VCaP (cell line): ENCODE measurements at regions not wholly inside any gene's neighbourhood (a gene's known extent, or its start where the extent isn't known, plus 50 kb on each side); places are given as distances from the start of the nearest gene placed in this dataset.

Experiments
- H3K27ac ChIP-seq: fragments of 450-650 bp; 2 replicates; pipeline ENCODE4 v1.5.1; 2017
- TF ChIP-seq, protein P1 (sequence below): fragments of 450-650 bp; conservative IDR thresholded peaks from 2 replicates; pipeline ENCODE4 v1.5.1; 2017; ENCODE audit warnings: mild to moderate bottlenecking, moderate library complexity

DNA sequence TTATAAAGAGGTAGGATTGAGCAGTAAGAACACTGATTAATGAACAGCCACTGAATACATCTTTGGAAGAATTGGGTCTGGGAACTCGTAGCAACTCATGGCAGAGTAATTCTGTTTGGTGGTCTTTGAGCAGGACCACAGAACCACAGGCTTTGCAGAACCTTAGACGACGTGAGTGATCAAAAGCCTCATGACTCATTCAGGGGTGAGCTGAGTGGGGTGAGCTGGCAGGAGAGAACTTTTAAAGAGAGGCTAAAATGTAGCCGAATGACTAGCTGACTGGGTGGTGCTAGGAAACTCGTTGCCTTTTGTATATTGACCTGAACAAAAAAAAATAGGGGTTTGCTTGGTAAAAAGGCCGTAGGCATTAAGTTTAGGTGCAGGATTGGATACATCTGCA is 313.8 kb downstream of the TGFB2 start:
- H3K27ac ChIP-seq: no peak overlapping the region
- TF ChIP-seq, protein P1, sequence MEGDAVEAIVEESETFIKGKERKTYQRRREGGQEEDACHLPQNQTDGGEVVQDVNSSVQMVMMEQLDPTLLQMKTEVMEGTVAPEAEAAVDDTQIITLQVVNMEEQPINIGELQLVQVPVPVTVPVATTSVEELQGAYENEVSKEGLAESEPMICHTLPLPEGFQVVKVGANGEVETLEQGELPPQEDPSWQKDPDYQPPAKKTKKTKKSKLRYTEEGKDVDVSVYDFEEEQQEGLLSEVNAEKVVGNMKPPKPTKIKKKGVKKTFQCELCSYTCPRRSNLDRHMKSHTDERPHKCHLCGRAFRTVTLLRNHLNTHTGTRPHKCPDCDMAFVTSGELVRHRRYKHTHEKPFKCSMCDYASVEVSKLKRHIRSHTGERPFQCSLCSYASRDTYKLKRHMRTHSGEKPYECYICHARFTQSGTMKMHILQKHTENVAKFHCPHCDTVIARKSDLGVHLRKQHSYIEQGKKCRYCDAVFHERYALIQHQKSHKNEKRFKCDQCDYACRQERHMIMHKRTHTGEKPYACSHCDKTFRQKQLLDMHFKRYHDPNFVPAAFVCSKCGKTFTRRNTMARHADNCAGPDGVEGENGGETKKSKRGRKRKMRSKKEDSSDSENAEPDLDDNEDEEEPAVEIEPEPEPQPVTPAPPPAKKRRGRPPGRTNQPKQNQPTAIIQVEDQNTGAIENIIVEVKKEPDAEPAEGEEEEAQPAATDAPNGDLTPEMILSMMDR: no peak

DNA sequence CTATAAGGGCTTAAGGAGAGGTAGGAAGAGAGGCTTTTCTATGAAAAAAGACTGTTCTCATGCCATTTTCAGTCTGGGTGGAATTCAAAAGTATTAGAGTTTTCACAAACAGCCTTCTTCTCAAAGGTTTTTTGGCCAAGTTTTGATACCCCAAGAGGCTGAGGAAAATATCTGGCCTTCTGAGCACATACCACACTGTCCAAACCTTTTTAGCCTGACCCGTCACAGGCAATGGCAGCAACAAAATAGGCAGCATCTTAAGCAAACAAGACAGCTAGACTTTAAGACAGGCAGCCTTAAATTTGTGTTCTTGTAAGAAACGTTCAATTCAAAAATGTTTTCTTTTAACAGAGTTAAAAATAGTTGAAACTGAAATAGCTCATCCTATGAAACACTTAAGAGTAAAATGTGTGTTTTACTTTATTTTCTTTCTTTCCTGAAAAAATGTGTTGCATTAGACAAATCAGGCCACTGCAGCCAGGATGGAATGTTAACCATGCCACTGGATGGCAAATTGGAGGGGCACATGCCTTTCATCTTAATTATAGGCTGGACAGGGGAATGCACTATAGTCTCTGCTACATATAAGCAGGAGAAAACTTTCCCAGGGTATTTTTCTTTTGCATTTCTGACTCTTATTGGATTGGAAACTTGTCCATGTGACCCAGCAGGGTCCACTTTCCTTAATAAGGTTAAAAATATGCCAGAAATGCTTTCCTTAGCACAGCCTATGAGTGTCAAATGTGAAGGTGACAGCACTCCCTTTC is 315.0 kb downstream of the TGFB2 start:
- H3K27ac ChIP-seq: no peak overlapping the region
- TF ChIP-seq, protein P1: no peak

DNA sequence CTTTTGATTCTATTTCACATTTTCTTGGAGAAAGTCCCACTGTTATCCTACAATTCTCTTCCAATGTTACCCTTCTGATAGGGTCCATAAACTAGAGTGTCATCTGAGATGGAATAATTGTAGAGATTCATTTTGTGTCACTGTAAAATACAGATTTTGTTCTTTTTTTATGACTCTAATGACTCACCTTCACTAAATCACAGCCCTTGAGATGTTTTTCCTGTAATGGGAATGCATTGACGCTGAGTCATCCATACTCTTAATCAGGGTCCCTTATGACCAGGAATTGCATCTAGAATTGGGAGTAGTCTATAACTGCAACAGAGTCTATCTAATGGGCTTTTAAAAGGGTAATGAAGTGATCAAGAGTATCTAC is 315.5 kb downstream of the TGFB2 start:
- TF ChIP-seq, protein P1: no peak
- no peak overlapping the region for H3K27ac ChIP-seq

DNA sequence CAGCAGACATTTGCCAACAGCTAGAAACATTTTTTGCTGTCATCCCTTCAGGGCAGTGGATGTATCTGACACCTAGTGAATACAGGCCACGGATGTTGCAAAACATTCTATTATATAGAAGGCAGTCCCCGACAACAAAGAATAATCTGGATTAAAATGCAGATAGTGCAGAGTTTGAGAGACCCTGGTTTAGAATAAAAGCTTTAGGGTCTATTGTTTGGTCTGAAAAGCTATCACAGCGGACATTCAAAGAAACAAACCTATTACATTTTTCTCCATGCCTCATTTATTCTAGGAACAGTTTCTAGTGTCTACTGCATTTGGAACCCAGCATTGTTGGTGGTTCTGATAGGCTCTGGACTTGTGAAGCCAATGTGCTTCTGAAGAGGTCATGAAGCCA is 316.3 kb downstream of the TGFB2 start:
- H3K27ac ChIP-seq: no peak overlapping the region
- TF ChIP-seq, protein P1: no peak

DNA sequence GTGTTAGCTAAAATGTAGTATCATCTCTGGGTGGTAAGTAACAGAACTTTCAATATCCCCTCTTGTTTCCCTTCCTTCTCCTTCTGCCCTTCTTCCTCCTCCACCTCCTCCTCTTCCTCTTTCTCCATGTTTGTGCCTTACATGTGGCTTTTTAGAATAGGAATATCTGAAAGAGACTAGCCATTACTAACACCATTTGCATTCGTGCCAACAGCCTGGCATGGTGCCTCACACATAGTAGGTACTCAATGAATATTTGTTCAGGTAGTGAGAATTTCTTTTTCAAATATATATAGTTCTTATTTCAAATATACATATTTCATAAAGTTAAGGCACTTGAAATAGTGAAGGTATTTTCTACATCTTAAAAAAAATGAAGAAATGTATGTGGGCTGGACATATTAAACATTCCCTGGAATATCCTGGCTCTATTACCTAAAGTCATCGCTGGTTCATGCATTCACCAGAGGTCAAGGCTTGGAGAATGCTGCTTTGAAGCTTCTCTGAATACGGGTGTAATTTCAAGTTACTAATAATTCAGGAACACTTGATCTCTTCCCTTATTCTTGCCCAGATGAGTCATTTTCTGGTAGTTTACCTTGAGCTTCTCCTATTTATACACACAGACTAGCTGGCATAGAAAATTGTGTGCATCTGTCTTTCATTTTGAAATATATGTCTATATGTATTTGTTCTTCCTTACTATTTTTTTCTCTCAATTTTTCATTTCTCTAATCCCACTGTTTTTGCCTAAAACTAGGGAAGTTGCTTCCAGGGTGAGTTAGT is 319.4 kb downstream of the TGFB2 start:
- H3K27ac ChIP-seq: no peak overlapping the region
- TF ChIP-seq, protein P1: no peak

DNA sequence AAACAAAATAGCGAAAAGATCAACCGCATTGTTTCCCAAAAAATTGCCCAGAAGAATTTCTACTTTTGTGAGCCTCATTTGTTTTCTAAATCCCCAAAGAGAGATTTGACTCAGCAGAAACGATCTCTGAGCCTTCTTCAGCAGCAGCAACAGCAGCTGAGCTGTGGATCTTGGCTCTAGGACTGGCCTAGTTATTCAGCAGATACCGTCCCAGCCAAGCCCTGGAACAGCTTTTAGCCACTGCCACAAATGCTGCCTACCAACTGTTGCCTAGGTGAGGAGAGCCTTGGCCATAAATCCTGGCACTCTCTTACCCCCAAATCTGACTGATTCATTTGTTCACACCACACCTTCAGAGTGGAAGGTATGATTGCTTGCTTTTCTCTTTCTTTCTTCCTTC is 320.1 kb downstream of the TGFB2 start:
- no peak overlapping the region for H3K27ac ChIP-seq

DNA sequence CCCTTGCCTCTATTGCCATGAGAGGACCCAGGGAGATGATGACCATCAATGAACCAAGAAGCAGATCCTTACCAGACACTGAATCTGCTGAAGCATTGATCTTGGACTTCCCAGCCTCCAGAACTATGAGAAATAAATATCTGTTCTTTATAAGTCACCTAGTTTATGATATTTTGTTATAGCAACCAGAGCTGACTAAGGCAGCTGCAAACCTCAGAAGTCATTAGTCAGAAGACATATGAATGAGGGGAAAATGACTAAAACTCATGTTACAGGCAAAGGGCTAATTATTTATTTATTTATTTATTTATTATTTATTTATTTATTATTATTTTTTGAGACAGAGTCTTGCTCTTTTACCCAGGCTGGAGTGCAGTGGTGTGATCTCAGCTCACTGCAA is 321.1 kb downstream of the TGFB2 start:
- TF ChIP-seq, protein P1: no peak
- no peak overlapping the region for H3K27ac ChIP-seq

More for the DNA sequence above, 320.1 kb downstream of the TGFB2 start:
- TF ChIP-seq, protein P1: no peak
